Activated CD8-positive, alpha-beta memory T cell treated with anti-CD3 and anti-CD28 coated beads, Interleukin-2, amount 10 ng/mL, durations not matched to agents 7 days and 5 days (primary cell): ENCODE measurements at regions not wholly inside any gene's neighbourhood (a gene's known extent, or its start where the extent isn't known, plus 50 kb on each side); places are given as distances from the start of the nearest gene placed in this dataset.

ENCODE experiments used
- ATAC-seq: fragments of 150-1000 bp; cut with Tn5 transposase; one replicate; pipeline ENCODE4 v1.10.0; 2021; ENCODE audit warnings: moderate library complexity
- CTCF ChIA-PET: fragments of 350-600 bp; sonication (Branson Sonifier 250); formaldehyde crosslinking; loops from one replicate; lab custom pipeline; 2021; ENCODE audit warnings: antibody characterized with exemption; lab: Charles Lee
- DNase-seq: peaks from one replicate; pipeline ENCODE4 v3.0.0-alpha.2; 2020
- H3K27ac Mint-ChIP-seq: one replicate; pipeline ENCODE4 v1.8.0; 2021; ENCODE audit warnings: mild to moderate bottlenecking, mixed read lengths
- H3K27me3 Mint-ChIP-seq: one replicate; pipeline ENCODE4 v1.8.0; 2021; ENCODE audit warnings: mixed read lengths
- H3K36me3 Mint-ChIP-seq: one replicate; pipeline ENCODE4 v1.8.0; 2021; ENCODE audit warnings: mild to moderate bottlenecking, mixed read lengths
- H3K4me1 Mint-ChIP-seq: one replicate; pipeline ENCODE4 v1.8.0; 2021; ENCODE audit warnings: mixed read lengths
- H3K4me3 Mint-ChIP-seq: one replicate; pipeline ENCODE4 v1.8.0; 2021; ENCODE audit warnings: mild to moderate bottlenecking, moderate library complexity, mixed read lengths
- H3K9me3 Mint-ChIP-seq: one replicate; pipeline ENCODE4 v1.8.0; 2022; ENCODE audit warnings: low read depth, mixed read lengths

DNA sequence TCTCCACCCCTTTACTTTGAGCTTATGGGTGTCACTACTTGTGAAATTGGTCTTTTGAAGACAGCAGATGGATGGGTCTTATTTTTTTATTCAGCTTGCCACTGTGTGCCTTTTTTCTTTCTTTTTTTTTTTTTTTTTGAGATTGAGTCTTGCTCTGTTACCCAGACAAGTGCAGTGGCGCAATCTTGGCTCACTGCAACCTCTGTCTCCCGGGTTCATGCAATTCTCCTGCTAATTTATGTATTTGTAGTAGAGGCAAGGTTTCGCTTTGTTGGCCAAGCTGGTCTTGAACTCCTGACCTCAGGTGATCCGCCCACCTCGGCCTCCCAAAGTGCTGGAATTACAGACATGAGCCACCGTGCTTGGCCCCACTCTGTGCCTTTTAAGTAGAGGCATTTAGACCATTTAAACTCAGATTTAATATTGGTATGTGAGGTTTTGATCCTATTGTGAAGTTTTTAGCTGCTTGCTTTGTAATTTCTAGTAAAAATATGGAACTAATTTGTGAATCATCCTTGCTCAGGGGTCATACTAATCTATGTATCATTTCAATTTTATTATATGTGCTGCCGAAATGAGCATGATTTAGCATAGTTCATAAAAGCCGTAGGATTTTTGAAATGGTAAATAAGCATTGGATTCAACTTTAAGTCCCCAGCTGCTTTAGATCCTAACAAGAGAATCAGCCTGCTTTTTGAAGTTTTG is 584.5 kb downstream of the SLITRK1 start:
- no peak overlapping the region for H3K27ac Mint-ChIP-seq
- H3K4me1 Mint-ChIP-seq, result no peaks in the 10 kb centered on the region
- H3K4me3 Mint-ChIP-seq, result no peak overlapping the region
- ATAC-seq, result no peak
- H3K27me3 Mint-ChIP-seq, result no peaks in the 10 kb centered on the region
- H3K36me3 Mint-ChIP-seq, result no peaks in the 10 kb centered on the region
- CTCF ChIA-PET, result no interaction called here
- no peak for DNase-seq
- peaks cover 5% of the 10 kb centered on the region for H3K9me3 Mint-ChIP-seq

DNA sequence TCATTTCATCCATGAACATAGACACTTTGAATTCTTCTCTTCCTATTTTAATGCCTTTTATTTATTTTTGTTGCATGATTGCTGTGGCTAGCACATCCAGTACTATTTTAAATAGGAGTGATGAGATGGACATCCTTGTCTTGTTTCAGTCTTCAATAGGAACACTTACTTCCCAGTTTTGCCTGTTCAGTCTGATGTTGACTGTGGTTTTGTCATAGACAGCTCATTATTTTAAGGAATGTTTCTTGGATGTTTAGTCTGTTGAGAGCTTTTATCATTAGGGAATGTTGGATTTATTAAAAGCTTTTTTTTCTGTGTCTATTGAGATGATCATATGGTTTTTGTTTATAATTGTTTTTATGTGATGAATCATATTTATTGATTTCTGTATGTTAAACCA is 586.6 kb downstream of the SLITRK1 start:
- H3K4me1 Mint-ChIP-seq, result no peaks in the 10 kb centered on the region
- ATAC-seq (no peak), DNase-seq (no peak)
- CTCF ChIA-PET, result no interaction called here
- no peaks in the 10 kb centered on the region for H3K27me3 Mint-ChIP-seq
- H3K9me3 Mint-ChIP-seq, result peaks cover 5% of the 10 kb centered on the region
- H3K27ac Mint-ChIP-seq, result no peak overlapping the region
- no peak overlapping the region for H3K4me3 Mint-ChIP-seq
- no peaks in the 10 kb centered on the region for H3K36me3 Mint-ChIP-seq

DNA sequence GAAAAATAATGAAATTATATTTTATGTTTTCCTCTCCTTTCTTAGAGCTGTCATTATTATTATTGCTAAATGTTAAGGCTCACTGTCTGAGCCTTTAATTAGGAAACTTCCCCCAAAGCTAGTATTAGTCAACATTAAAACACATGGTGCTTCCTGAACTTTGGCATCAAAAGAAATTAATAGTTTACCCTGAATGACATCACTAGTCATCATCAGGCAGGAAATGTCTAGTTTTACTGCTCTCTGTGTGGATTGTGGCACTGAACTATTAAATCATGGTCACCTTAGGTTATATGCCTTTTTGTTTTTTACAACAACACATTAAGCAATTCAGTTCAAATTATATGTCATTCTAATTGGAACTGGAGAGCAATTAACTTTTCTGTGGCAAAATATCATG is 595.5 kb downstream of the SLITRK1 start:
- no peak overlapping the region for H3K4me3 Mint-ChIP-seq
- no peaks in the 10 kb centered on the region for H3K36me3 Mint-ChIP-seq
- CTCF ChIA-PET, result no interaction called here
- no peak overlapping the region for H3K27ac Mint-ChIP-seq
- no peak for ATAC-seq
- H3K9me3 Mint-ChIP-seq, result no peaks in the 10 kb centered on the region
- DNase-seq, result no peak
- no peaks in the 10 kb centered on the region for H3K27me3 Mint-ChIP-seq
- H3K4me1 Mint-ChIP-seq, result no peaks in the 10 kb centered on the region

DNA sequence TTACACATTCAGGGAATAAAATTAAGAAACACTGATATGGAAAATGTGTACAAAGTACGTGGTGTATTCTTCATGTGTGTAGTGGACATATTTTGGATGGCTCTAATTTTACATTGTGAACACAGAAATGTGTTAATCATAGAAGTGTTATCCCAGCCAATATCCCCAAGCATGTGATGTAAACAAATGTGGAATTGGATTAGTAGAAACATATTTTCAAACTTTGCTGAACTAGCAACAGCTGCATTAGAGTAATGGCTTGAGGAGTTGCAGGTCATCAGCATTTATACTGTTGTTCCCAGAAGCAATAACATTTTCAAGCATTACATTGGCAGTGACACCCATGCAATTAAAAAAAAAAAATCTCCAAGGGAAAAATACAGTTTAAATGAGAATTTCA is 600.6 kb downstream of the SLITRK1 start:
- CTCF ChIA-PET, result no interaction called here

DNA sequence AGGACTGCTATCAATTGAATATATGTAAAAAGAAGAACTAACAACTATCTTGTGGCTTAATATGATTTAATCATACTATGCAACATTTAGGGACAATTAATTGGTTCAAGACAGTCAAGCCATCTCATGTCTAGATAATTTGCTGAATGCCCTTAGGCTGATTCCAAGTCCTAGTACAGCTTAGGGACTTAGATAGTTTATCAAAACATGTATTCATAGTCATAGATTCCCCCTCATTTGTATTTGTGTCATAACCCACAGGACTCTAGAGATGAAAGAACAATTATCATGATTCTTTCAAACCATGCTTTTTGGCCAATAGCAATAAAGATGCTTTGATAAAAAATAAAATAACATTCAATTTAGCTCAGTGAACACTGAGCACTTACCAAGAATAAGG is 607.6 kb downstream of the SLITRK1 start:
- no peaks in the 10 kb centered on the region for H3K9me3 Mint-ChIP-seq
- H3K27me3 Mint-ChIP-seq, result no peaks in the 10 kb centered on the region
- no peak overlapping the region for H3K4me3 Mint-ChIP-seq
- CTCF ChIA-PET, result no interaction called here
- ATAC-seq, result no peak
- H3K36me3 Mint-ChIP-seq, result no peaks in the 10 kb centered on the region
- H3K27ac Mint-ChIP-seq, result no peak overlapping the region
- no peak for DNase-seq
- H3K4me1 Mint-ChIP-seq, result no peaks in the 10 kb centered on the region

More for the DNA sequence above, 600.6 kb downstream of the SLITRK1 start:
- Mint-ChIP-seq H3K36me3 (no peaks in the 10 kb centered on the region), H3K4me3 (no peak overlapping the region), H3K27ac (no peak overlapping the region), H3K4me1 (no peaks in the 10 kb centered on the region), H3K27me3 (no peaks in the 10 kb centered on the region), H3K9me3 (peaks cover 2% of the 10 kb centered on the region)
- DNase-seq (no peak), ATAC-seq (no peak)

GRCh38 chr13:83272652-83273240 is 609.5 kb downstream of the SLITRK1 start:
- H3K4me1 Mint-ChIP-seq, result no peaks in the 10 kb centered on the region
- no peaks in the 10 kb centered on the region for H3K27me3 Mint-ChIP-seq
- H3K4me3 Mint-ChIP-seq, result no peak overlapping the region
- DNase-seq, result no peak
- no peak for ATAC-seq
- CTCF ChIA-PET, result no interaction called here
- H3K36me3 Mint-ChIP-seq, result no peaks in the 10 kb centered on the region
- H3K9me3 Mint-ChIP-seq, result no peaks in the 10 kb centered on the region
- no peak overlapping the region for H3K27ac Mint-ChIP-seq

DNA sequence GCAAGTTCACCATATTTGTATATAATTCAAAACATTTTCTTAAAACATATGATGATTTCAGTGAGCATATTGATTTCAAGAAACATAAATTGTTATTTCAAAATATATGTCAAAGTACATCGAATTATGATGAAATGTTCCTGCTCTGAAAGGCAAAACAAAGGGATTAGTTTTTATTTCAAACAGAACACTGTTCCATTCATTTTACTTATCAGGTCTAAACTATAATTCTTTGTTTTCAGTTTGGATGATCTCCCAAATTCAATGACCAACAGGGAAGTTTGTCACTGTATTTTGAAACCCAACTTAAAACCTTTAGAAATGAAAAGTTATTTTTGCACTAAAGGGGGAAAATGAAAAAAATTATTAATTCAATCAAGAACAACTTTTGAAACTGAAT is 610.2 kb downstream of the SLITRK1 start:
- Mint-ChIP-seq H3K36me3 (no peaks in the 10 kb centered on the region), H3K4me1 (no peaks in the 10 kb centered on the region), H3K27ac (no peak overlapping the region), H3K4me3 (no peak overlapping the region), H3K9me3 (no peaks in the 10 kb centered on the region), H3K27me3 (no peaks in the 10 kb centered on the region)
- no peak for DNase-seq
- ATAC-seq, result no peak
- CTCF ChIA-PET, result no interaction called here

GRCh38 chr13:83265279-83265678 is 617.0 kb downstream of the SLITRK1 start:
- no peak for ATAC-seq

DNA sequence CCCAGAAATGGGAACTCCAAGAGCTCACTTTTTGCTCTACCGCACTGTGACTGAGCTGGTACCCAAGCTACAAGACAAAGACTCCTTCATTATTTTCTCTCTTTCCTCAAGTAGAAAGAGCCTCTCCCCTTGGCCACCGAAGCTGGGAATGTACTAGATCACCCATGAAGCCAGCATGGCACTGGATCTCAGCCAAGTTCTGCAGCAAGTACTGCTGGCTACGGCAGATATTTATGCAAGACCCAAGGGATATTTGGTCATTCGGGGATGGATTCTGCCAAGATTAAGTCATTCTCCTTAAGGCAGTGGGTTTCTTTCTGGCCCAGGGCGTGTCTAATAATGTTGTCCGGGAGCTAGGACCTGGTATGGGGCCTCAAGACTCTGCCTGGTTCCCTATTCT is 633.5 kb downstream of the SLITRK1 start:
- no peak overlapping the region for H3K4me3 Mint-ChIP-seq
- H3K36me3 Mint-ChIP-seq, result no peaks in the 10 kb centered on the region
- no peak for DNase-seq
- peaks cover 6% of the 10 kb centered on the region for H3K9me3 Mint-ChIP-seq
- no peaks in the 10 kb centered on the region for H3K27me3 Mint-ChIP-seq
- CTCF ChIA-PET, result no interaction called here
- H3K27ac Mint-ChIP-seq, result no peak overlapping the region
- no peaks in the 10 kb centered on the region for H3K4me1 Mint-ChIP-seq
- no peak for ATAC-seq

More at GRCh38 chr13:83265279-83265678, 617.0 kb downstream of the SLITRK1 start:
- CTCF ChIA-PET, result no interaction called here
- Mint-ChIP-seq H3K4me1 (no peaks in the 10 kb centered on the region), H3K36me3 (no peaks in the 10 kb centered on the region), H3K9me3 (peaks cover 4% of the 10 kb centered on the region), H3K27ac (no peak overlapping the region), H3K4me3 (no peak overlapping the region), H3K27me3 (no peaks in the 10 kb centered on the region)
- no peak for DNase-seq

DNA sequence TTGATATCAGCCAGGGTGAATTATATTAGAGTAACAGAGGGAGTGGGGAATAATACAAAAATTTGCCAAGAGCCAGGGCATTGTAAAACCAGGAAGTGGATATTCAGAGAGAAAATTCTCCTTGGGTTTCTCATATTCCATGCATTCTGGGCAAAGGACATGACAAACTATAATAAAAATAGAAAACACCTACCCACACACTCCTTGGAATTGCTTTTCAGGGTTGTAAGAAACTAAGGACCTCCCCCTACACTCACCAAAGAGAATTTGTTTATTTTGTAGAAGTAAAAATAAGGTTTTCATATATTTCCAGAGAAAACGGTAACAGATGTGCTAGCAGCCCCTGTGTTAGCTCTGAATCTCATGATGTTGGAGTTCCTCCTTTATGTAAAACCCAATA is 649.6 kb downstream of the SLITRK1 start:
- Mint-ChIP-seq H3K4me3 (no peak overlapping the region), H3K9me3 (peaks cover 5% of the 10 kb centered on the region), H3K27ac (no peak overlapping the region), H3K36me3 (no peaks in the 10 kb centered on the region), H3K27me3 (no peaks in the 10 kb centered on the region), H3K4me1 (no peaks in the 10 kb centered on the region)
- CTCF ChIA-PET, result no interaction called here
- no peak for DNase-seq
- ATAC-seq, result no peak

- CTCF ChIA-PET, result no interaction called here
- no peaks in the 10 kb centered on the region for H3K36me3 Mint-ChIP-seq
- peaks cover 4% of the 10 kb centered on the region for H3K9me3 Mint-ChIP-seq
- DNase-seq (no peak), ATAC-seq (no peak)
- no peaks in the 10 kb centered on the region for H3K4me1 Mint-ChIP-seq
- H3K4me3 Mint-ChIP-seq, result no peak overlapping the region
- H3K27me3 Mint-ChIP-seq, result no peaks in the 10 kb centered on the region
- H3K27ac Mint-ChIP-seq, result no peak overlapping the region
Observed at GRCh38 chr13:83229574-83230305, 652.5 kb downstream of the SLITRK1 start.

- CTCF ChIA-PET, result no interaction called here
- no peak overlapping the region for H3K4me3 Mint-ChIP-seq
- H3K4me1 Mint-ChIP-seq, result no peaks in the 10 kb centered on the region
- no peaks in the 10 kb centered on the region for H3K36me3 Mint-ChIP-seq
- DNase-seq, result no peak
- H3K27me3 Mint-ChIP-seq, result no peaks in the 10 kb centered on the region
- H3K27ac Mint-ChIP-seq, result no peak overlapping the region
- peaks cover 7% of the 10 kb centered on the region for H3K9me3 Mint-ChIP-seq
- no peak for ATAC-seq
Observed at GRCh38 chr13:83223546-83223945, 658.7 kb downstream of the SLITRK1 start.

- CTCF ChIA-PET, result no interaction called here
- no peak overlapping the region for H3K27ac Mint-ChIP-seq
Observed at GRCh38 chr13:83221813-83222241, 660.4 kb downstream of the SLITRK1 start.

GRCh38 chr13:83221256-83221655 is 661.0 kb downstream of the SLITRK1 start:
- Mint-ChIP-seq H3K36me3 (no peaks in the 10 kb centered on the region), H3K27ac (no peak overlapping the region), H3K27me3 (no peaks in the 10 kb centered on the region), H3K9me3 (peaks cover 8% of the 10 kb centered on the region), H3K4me1 (no peaks in the 10 kb centered on the region), H3K4me3 (no peak overlapping the region)
- CTCF ChIA-PET, result no interaction called here
- DNase-seq (no peak), ATAC-seq (no peak)

More at GRCh38 chr13:83221813-83222241, 660.4 kb downstream of the SLITRK1 start:
- Mint-ChIP-seq H3K27me3 (no peaks in the 10 kb centered on the region), H3K9me3 (peaks cover 8% of the 10 kb centered on the region), H3K4me1 (no peaks in the 10 kb centered on the region), H3K4me3 (no peak overlapping the region), H3K36me3 (no peaks in the 10 kb centered on the region)
- DNase-seq (no peak), ATAC-seq (no peak)
